AG04449 (cell line): ENCODE measurements at regions not wholly inside any gene's neighbourhood (a gene's known extent, or its start where the extent isn't known, plus 50 kb on each side); places are given as distances from the start of the nearest gene placed in this dataset.
A peak's percentile ranks its signal among the peaks of the same experiment; 100 is the strongest.

ENCODE experiments used
- CTCF ChIA-PET: fragments of 350-600 bp; formaldehyde crosslinking; extraction: SDS; loops from one replicate; lab custom pipeline; 2021; ENCODE audit warnings: antibody characterized with exemption; lab: Yijun Ruan, JAX
- POLR2A ChIA-PET: fragments of 400-600, 350-600 bp; formaldehyde crosslinking; extraction: SDS; loops from one replicate; lab custom pipeline; 2020; ENCODE audit warnings: antibody characterized with exemption, inconsistent platforms; lab: Yijun Ruan, JAX
- DNase-seq: peaks from one replicate; pipeline ENCODE4 v3.0.0-alpha.2; 2010; ENCODE audit warnings: low read depth, low spot score
- H3K4me3 ChIP-seq: 2 replicates; pipeline ENCODE4 v1.5.1; 2011; ENCODE audit warnings: low read depth, mild to moderate bottlenecking, control low read depth, low read length
- TF ChIP-seq, protein P1 (sequence below): IDR thresholded peaks from one replicate; pipeline ENCODE4 v1.5.1; 2011; ENCODE audit warnings: mild to moderate bottlenecking, moderate library complexity, low read length, control low read depth, inconsistent platforms; ENCODE audit not compliant: insufficient read depth; ENCODE audit errors: missing control alignments

DNA sequence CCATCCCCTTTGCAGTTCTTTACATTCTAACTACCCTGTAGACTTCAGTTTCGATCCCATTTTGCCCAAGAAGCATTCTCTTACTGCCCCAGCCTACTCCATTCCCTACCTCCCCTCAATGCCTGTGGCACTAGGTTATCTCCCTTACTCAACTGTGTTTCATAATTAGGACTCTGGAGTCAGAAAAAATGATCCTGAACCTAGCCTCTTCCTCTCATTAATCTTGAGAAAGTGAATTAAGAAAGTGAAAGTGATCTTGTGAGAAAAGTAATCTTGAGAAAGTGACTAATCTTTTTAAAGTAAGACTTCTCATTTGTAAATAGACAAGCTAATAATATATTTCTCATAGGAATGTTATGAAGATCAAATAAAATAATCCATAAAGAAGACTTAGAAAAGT lies 444.0 kb upstream of the TRPC7 start:
- no peak for DNase-seq
- H3K4me3 ChIP-seq, result no peak overlapping the region
- TF ChIP-seq, protein P1, sequence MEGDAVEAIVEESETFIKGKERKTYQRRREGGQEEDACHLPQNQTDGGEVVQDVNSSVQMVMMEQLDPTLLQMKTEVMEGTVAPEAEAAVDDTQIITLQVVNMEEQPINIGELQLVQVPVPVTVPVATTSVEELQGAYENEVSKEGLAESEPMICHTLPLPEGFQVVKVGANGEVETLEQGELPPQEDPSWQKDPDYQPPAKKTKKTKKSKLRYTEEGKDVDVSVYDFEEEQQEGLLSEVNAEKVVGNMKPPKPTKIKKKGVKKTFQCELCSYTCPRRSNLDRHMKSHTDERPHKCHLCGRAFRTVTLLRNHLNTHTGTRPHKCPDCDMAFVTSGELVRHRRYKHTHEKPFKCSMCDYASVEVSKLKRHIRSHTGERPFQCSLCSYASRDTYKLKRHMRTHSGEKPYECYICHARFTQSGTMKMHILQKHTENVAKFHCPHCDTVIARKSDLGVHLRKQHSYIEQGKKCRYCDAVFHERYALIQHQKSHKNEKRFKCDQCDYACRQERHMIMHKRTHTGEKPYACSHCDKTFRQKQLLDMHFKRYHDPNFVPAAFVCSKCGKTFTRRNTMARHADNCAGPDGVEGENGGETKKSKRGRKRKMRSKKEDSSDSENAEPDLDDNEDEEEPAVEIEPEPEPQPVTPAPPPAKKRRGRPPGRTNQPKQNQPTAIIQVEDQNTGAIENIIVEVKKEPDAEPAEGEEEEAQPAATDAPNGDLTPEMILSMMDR, result no peak
- ChIA-PET POLR2A (interaction anchor here (1.0 kb wide), 1 partner anchor 334 kb away, joined by 3 read pairs; no protein-coding TSS in a partner anchor), CTCF (interaction anchor here (1.3 to 1.9 kb wide), 3 partner anchors 14 to 410 kb away, joined by 3 to 5 read pairs (median 5); no protein-coding TSS in a partner anchor)

GRCh38 chr5:136808756-136809155 lies 443.4 kb upstream of the TRPC7 start:
- H3K4me3 ChIP-seq, result no peak overlapping the region
- TF ChIP-seq, protein P1, result no peak
- CTCF ChIA-PET, result interaction anchor here (0.9 kb wide), 1 partner anchor 415 kb away, joined by 3 read pairs; no protein-coding TSS in a partner anchor
- DNase-seq, result no peak
- POLR2A ChIA-PET, result no interaction called here

- H3K4me3 ChIP-seq, result no peak overlapping the region
- TF ChIP-seq, protein P1, result peak; percentile 14
- CTCF ChIA-PET, result interaction anchor here (0.8 to 1.1 kb wide), 2 partner anchors 515 to 693 kb away, joined by 3 read pairs; partner anchors contain the start of gene SPOCK1
- DNase-seq, result no peak
- POLR2A ChIA-PET, result no interaction called here
These were observed 440.1 kb upstream of the TRPC7 start for GRCh38 chr5:136805466-136805865.

DNA sequence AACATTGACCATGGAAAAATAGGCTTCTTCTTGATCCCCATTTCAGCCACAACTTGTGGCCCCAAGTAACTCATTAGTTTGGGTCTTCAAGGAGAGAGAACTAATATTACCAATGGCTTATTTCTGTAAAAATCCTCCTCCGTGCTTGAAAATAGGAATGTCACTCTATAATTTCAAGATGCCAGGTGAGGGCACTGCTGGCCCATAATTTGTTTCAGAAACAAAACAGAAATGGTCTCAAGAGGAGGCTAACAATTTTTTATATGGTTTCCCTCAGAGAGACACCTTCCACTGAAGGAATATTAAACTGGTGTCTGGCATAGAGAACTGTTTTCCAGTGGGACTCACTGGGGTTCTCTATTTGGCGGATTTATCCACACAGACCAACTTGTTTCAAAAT lies 437.0 kb upstream of the TRPC7 start:
- no peak for DNase-seq
- POLR2A ChIA-PET, result no interaction called here
- H3K4me3 ChIP-seq, result no peak overlapping the region
- TF ChIP-seq, protein P1, result peak; percentile 20
- CTCF ChIA-PET, result interaction anchor here (0.7 to 2.6 kb wide), 25 partner anchors 8 to 940 kb away, joined by 3 to 13 read pairs (median 4); no protein-coding TSS in a partner anchor

DNA sequence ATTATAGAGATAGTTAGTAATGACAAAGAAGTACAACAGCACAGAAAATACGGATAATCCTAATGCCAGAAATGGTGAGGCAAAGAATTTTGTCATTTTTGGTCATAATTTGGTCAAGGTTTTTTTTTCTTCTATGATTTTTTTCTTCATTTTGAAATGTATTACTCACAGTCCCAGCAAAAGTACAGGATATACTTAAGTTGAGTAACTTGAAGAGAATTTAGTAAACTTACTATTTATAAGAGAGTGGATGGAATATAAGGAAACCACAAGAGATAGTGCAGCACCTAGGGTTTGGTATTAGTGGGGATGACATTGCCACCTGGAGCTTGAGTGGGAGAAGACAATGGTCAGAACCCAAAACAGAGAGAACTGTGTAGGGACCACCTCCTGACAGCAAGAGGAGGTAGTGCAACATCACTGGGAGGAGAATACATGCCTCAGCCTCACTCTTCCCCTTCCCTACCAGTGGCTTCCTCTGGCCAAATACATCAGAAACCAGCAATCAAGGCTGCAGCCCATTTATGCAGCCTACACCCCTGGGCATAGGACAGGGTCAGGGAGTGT lies 434.5 kb upstream of the TRPC7 start:
- ChIA-PET POLR2A (no interaction called here), CTCF (interaction anchor here (1.0 to 1.8 kb wide), 3 partner anchors 11 to 419 kb away, joined by 3 to 7 read pairs (median 4); no protein-coding TSS in a partner anchor)
- TF ChIP-seq, protein P1, result no peak
- no peak overlapping the region for H3K4me3 ChIP-seq
- DNase-seq, result no peak

DNA sequence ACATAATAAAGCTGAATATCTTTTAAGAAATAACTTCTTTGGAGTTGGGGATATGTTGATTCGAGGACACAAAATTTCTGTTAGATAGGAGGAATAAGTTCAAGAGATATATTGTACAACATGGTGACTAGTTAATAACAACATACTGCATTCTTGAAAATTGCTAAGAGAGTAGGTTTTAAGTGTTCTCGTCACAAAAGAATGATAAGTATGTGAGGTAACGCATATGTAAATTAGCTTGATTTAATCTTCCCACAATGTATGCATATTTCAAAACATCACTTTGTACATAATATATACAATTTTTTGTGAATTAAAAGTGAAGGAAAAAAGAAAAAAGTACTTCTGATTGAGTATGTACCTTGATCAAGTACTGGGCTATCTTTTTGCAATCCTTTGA lies 428.0 kb upstream of the TRPC7 start:
- DNase-seq, result no peak
- no peak overlapping the region for H3K4me3 ChIP-seq
- POLR2A ChIA-PET, result no interaction called here
- CTCF ChIA-PET, result interaction anchor here (1.8 to 1.9 kb wide), 2 partner anchors 10 to 527 kb away, joined by 4 to 6 read pairs; no protein-coding TSS in a partner anchor
- TF ChIP-seq, protein P1, result no peak
